SK-N-SH (cell line): ENCODE measurements at regions not wholly inside any gene's neighbourhood (a gene's known extent, or its start where the extent isn't known, plus 50 kb on each side); places are given as distances from the start of the nearest gene placed in this dataset.
A peak's percentile ranks its signal among the peaks of the same experiment; 100 is the strongest.

ENCODE experiments used
- CTCF ChIA-PET: fragments of 300-600, 350-600 bp; formaldehyde crosslinking; extraction: SDS; loops from one replicate; lab custom pipeline; 2021; lab: Yijun Ruan, JAX
- POLR2A ChIA-PET: fragments of 350-600 bp; sonication (Branson Sonifier 250); formaldehyde crosslinking; extraction: SDS; loops from one replicate; lab custom pipeline; 2020; ENCODE audit warnings: antibody characterized with exemption, inconsistent platforms; lab: Yijun Ruan, JAX
- DNase-seq: peaks from one replicate; pipeline ENCODE4 v3.0.0; 2012
- H2AFZ ChIP-seq: fragments of 200-600 bp; sonication (generic); 2 replicates; pipeline ENCODE4 v1.8.1; 2016; ENCODE audit warnings: antibody characterized with exemption, mild to moderate bottlenecking, low read depth
- H3F3A ChIP-seq: fragments of 200-600 bp; sonication (generic); replicated peaks from 2 replicates; pipeline ENCODE3; 2016; ENCODE audit warnings: antibody characterized with exemption, mild to moderate bottlenecking; ENCODE audit not compliant: insufficient read depth
- H3K27ac ChIP-seq, 2 experiments: fragments of 200-500 bp in 1 of 2; fragments of 200-600 bp in 1 of 2; sonication (Bioruptor generic) in 1 of 2; sonication (generic), shearing (Covaris generic) in 1 of 2; 2 replicates each; pipeline versions ENCODE4 v1.5.1 to v1.6.1; 2014 to 2016; ENCODE audit warnings: low read depth in 2 of 2, inconsistent platforms in 1 of 2, low read length in 1 of 2, mild to moderate bottlenecking in 1 of 2, mixed read lengths in 1 of 2
- H3K27me3 ChIP-seq: fragments of 200-600 bp; sonication (generic), shearing (Covaris generic); 2 replicates; pipeline ENCODE4 v1.6.1; 2016; ENCODE audit warnings: mixed run types; ENCODE audit not compliant: insufficient read depth
- H3K36me3 ChIP-seq, 2 experiments: fragments of 200-500 bp in 1 of 2; fragments of 200-600 bp in 1 of 2; sonication (Bioruptor generic) in 1 of 2; sonication (generic) in 1 of 2; replicated peaks in 1 of 2; 2 replicates each; pipeline versions ENCODE3 to v1.5.1; 2014 to 2016; ENCODE audit warnings: low read length in 1 of 2, mild to moderate bottlenecking in 1 of 2; ENCODE audit not compliant: insufficient read depth in 2 of 2, control insufficient read depth in 1 of 2
- H3K4me1 ChIP-seq, 2 experiments: fragments of 200-500 bp in 1 of 2; fragments of 200-600 bp in 1 of 2; sonication (Bioruptor generic) in 1 of 2; sonication (generic), shearing (Covaris generic) in 1 of 2; 2 replicates each; pipeline versions ENCODE4 v1.5.1 to v1.6.1; 2014 to 2016; ENCODE audit warnings: low read depth in 1 of 2, low read length in 1 of 2, mixed run types in 1 of 2; ENCODE audit not compliant: insufficient read depth in 2 of 2, control insufficient read depth in 1 of 2
- H3K4me2 ChIP-seq: fragments of 200-600 bp; sonication (generic), shearing (Covaris generic); 2 replicates; pipeline ENCODE4 v1.6.1; 2017; ENCODE audit warnings: mixed run types
- H3K4me3 ChIP-seq, 2 experiments: fragments of 200-500 bp in 1 of 2; fragments of 200-600 bp in 1 of 2; sonication (Bioruptor generic) in 1 of 2; sonication (generic), shearing (Covaris generic) in 1 of 2; 2 replicates each; pipeline versions ENCODE4 v1.5.1 to v1.8.1; 2014 to 2016; ENCODE audit warnings: low read depth in 2 of 2, inconsistent platforms in 1 of 2, low read length in 1 of 2, mild to moderate bottlenecking in 1 of 2, mixed read lengths in 1 of 2, moderate library complexity in 1 of 2
- H3K79me2 ChIP-seq: fragments of 200-600 bp; sonication (generic); 2 replicates; pipeline ENCODE4 v1.8.1; 2017; ENCODE audit warnings: mild to moderate bottlenecking; ENCODE audit not compliant: insufficient read depth
- H3K9ac ChIP-seq: fragments of 200-600 bp; sonication (generic); 2 replicates; pipeline ENCODE4 v1.6.1; 2017; ENCODE audit warnings: mixed run types
- H3K9me2 ChIP-seq: fragments of 200-600 bp; sonication (generic); 2 replicates; pipeline ENCODE4 v1.6.1; 2017; ENCODE audit warnings: mixed run types
- H3K9me3 ChIP-seq: fragments of 200-600 bp; sonication (generic); 2 replicates; pipeline ENCODE4 v1.6.1; 2017; ENCODE audit warnings: mixed run types, mild to moderate bottlenecking, moderate library complexity
- H4K20me1 ChIP-seq: fragments of 200-600 bp; sonication (generic); 2 replicates; pipeline ENCODE4 v1.6.1; 2017; ENCODE audit warnings: mild to moderate bottlenecking, mixed run types; ENCODE audit not compliant: insufficient read depth
- CHD2 ChIP-seq: fragments of 150-350 bp; IDR thresholded peaks from 2 replicates; pipeline ENCODE4 v1.6.1; 2018; ENCODE audit warnings: low read length; ENCODE audit not compliant: partially characterized antibody
- CTCF ChIP-seq: fragments of 200-600 bp; sonication (generic); IDR thresholded peaks from 2 replicates; pipeline ENCODE4 v1.6.1; 2017; ENCODE audit warnings: antibody characterized with exemption, mild to moderate bottlenecking, moderate library complexity
- EP300 ChIP-seq, 2 experiments: IDR thresholded peaks; 2 replicates each; pipeline versions ENCODE4 v1.4.0 to v1.6.1; 2012; ENCODE audit warnings: borderline replicate concordance in 1 of 2, low read depth in 1 of 2, low read length in 1 of 2
- EZH2phosphoT487 ChIP-seq: fragments of 200-600 bp; sonication (generic); IDR thresholded peaks from 2 replicates; pipeline ENCODE4 v1.6.1; 2017; ENCODE audit warnings: low read depth, mixed run types, mild to moderate bottlenecking, antibody characterized with exemption, moderate library complexity, borderline replicate concordance
- FOXJ3 ChIP-seq: sonication (generic); formaldehyde crosslinking; IDR thresholded peaks from 2 replicates; pipeline ENCODE4 v1.5.1; 2020; ENCODE audit warnings: mild to moderate bottlenecking, missing genetic modification reagents
- FOXM1 ChIP-seq: IDR thresholded peaks from 2 replicates; pipeline ENCODE4 v1.4.0; 2012; ENCODE audit warnings: low read depth, mild to moderate bottlenecking
- GABPA ChIP-seq: IDR thresholded peaks from 2 replicates; pipeline ENCODE4 v1.4.0; 2012; ENCODE audit warnings: low read depth, mild to moderate bottlenecking
- JUND ChIP-seq: IDR thresholded peaks from 2 replicates; pipeline ENCODE4 v1.4.0; 2012
- MEF2A ChIP-seq: IDR thresholded peaks from 2 replicates; pipeline ENCODE4 v1.4.0; 2012; ENCODE audit warnings: low read depth, borderline replicate concordance
- MXI1 ChIP-seq: IDR thresholded peaks from 2 replicates; pipeline ENCODE4 v1.6.1; 2012; ENCODE audit warnings: mild to moderate bottlenecking, low read depth, low read length, improper control_type of control experiment
- NRF1 ChIP-seq: IDR thresholded peaks from 2 replicates; pipeline ENCODE4 v1.6.1; 2012; ENCODE audit warnings: low read depth, mild to moderate bottlenecking, low read length
- RAD21 ChIP-seq: IDR thresholded peaks from 2 replicates; pipeline ENCODE4 v1.6.1; 2012; ENCODE audit warnings: mild to moderate bottlenecking, low read length
- RCOR1 ChIP-seq: fragments of 150-350 bp; IDR thresholded peaks from 2 replicates; pipeline ENCODE4 v1.6.1; 2017; ENCODE audit warnings: antibody characterized with exemption, low read length
- RXRA ChIP-seq: IDR thresholded peaks from 2 replicates; pipeline ENCODE4 v1.4.0; 2012; ENCODE audit warnings: low read depth, mild to moderate bottlenecking, borderline replicate concordance
- SMC3 ChIP-seq: IDR thresholded peaks from 2 replicates; pipeline ENCODE4 v1.6.1; 2012; ENCODE audit warnings: low read depth, low read length, improper control_type of control experiment
- TEAD4 ChIP-seq: IDR thresholded peaks from 2 replicates; pipeline ENCODE4 v1.4.0; 2012; ENCODE audit warnings: mild to moderate bottlenecking, borderline replicate concordance; ENCODE audit not compliant: insufficient read depth
- USF1 ChIP-seq: IDR thresholded peaks from 2 replicates; pipeline ENCODE4 v1.4.0; 2012; ENCODE audit warnings: low read depth, borderline replicate concordance
- YY1 ChIP-seq: IDR thresholded peaks from 2 replicates; pipeline ENCODE4 v1.4.0; 2012; ENCODE audit warnings: low read depth, mild to moderate bottlenecking
- WGBS: methylation state at CpG from one replicate; pipeline ENCODE4 v1.1.6; 2017; ENCODE audit warnings: low lambda C conversion rate; 5-methylcytosine and 5-hydroxymethylcytosine counted together
- TF ChIP-seq, protein P1 (sequence below): IDR thresholded peaks from 2 replicates; pipeline ENCODE4 v1.4.0; 2012; ENCODE audit warnings: low read depth
- TF ChIP-seq, protein P2 (sequence below): IDR thresholded peaks from 2 replicates; pipeline ENCODE4 v1.4.0; 2012; ENCODE audit warnings: low read depth, borderline replicate concordance

GRCh38 chr1:209411491-209411929 is 172.0 kb upstream of the CAMK1G start:
- 78% methylated on average over 3 of the region's 3 CpGs for WGBS
- H3K27me3 ChIP-seq: no peaks in the 10 kb centered on the region
- H3K27ac ChIP-seq: peak overlapping the region; percentile 57 to 93
- peaks cover 13 to 22% of the 10 kb centered on the region in 2 experiments; a peak in 3 of 4 replicates for H3K4me1 ChIP-seq
- H3K9me3 ChIP-seq: no peaks in the 10 kb centered on the region
- no peaks in the 10 kb centered on the region for H3K79me2 ChIP-seq
- no peaks in the 10 kb centered on the region for H3K9me2 ChIP-seq
- H3K4me2 ChIP-seq: no peak overlapping the region
- no peaks in the 10 kb centered on the region for H3K36me3 ChIP-seq
- peak overlapping the region; percentile 37; the same call in 1 of the 2 replicates for H2AFZ ChIP-seq
- H3F3A ChIP-seq: peaks cover 7% of the 10 kb centered on the region
- POLR2A ChIA-PET: no interaction called here
- DNase-seq: no peak
- no peaks in the 10 kb centered on the region for H4K20me1 ChIP-seq
- TF ChIP-seq RCOR1 (no peak), SMC3 (no peak), YY1 (no peak), EP300 (IDR thresholded peaks at IDR 0.05; ENCODE audit: borderline replicate concordance in 1 of 2, low read depth in 1 of 2, low read length in 1 of 2) (no peak), CHD2 (no peak), EZH2phosphoT487 (no peak), FOXM1 (no peak), RAD21 (no peak), CTCF (no peak), TEAD4 (no peak), RXRA (no peak), NRF1 (no peak), USF1 (no peak), MEF2A (no peak), GABPA (no peak), JUND (no peak), MXI1 (no peak), FOXJ3 (CRISPR knock-in tag) (no peak)
- TF ChIP-seq, protein P1, sequence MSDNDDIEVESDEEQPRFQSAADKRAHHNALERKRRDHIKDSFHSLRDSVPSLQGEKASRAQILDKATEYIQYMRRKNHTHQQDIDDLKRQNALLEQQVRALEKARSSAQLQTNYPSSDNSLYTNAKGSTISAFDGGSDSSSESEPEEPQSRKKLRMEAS: no peak
- TF ChIP-seq, protein P2, sequence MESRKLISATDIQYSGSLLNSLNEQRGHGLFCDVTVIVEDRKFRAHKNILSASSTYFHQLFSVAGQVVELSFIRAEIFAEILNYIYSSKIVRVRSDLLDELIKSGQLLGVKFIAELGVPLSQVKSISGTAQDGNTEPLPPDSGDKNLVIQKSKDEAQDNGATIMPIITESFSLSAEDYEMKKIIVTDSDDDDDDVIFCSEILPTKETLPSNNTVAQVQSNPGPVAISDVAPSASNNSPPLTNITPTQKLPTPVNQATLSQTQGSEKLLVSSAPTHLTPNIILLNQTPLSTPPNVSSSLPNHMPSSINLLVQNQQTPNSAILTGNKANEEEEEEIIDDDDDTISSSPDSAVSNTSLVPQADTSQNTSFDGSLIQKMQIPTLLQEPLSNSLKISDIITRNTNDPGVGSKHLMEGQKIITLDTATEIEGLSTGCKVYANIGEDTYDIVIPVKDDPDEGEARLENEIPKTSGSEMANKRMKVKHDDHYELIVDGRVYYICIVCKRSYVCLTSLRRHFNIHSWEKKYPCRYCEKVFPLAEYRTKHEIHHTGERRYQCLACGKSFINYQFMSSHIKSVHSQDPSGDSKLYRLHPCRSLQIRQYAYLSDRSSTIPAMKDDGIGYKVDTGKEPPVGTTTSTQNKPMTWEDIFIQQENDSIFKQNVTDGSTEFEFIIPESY: no peak
- TF ChIP-seq, all 33 proteins: peak for 0
- CTCF ChIA-PET: interaction anchor here (1.0 kb wide), 1 partner anchor 24 kb away, joined by 3 read pairs; no protein-coding TSS in a partner anchor
- Histone ChIP-seq H3K4me3 (no peak overlapping the region), H3K9ac (no peak overlapping the region)
